GM21360 (cell line): ENCODE measurements at regions not wholly inside any gene's neighbourhood (a gene's known extent, or its start where the extent isn't known, plus 50 kb on each side); places are given as distances from the start of the nearest gene placed in this dataset.

Experiments
- ATAC-seq: cut with Tn5 transposase; IDR thresholded peaks from one replicate; pipeline ENCODE4 v1.9.1; 2021; ENCODE audit warnings: mild to moderate bottlenecking, moderate library complexity; ENCODE audit not compliant: unreplicated experiment

GRCh38 chr11:122285070-122285988 lies 169.3 kb upstream of the BLID start:
- ATAC-seq = no peak

GRCh38 chr11:122280870-122281269 lies 164.9 kb upstream of the BLID start:
- ATAC-seq = no peak

- no peak for ATAC-seq
These were observed 163.2 kb upstream of the BLID start for GRCh38 chr11:122279194-122279593.

- ATAC-seq = no peak
These were observed 161.5 kb upstream of the BLID start for GRCh38 chr11:122277493-122277892.

- ATAC-seq = no peak
These were observed 160.2 kb upstream of the BLID start for GRCh38 chr11:122276221-122276620.

- no peak for ATAC-seq
These were observed 159.5 kb upstream of the BLID start for GRCh38 chr11:122275508-122275907.

- no peak for ATAC-seq
These were observed 157.6 kb upstream of the BLID start for GRCh38 chr11:122273476-122274191.

GRCh38 chr11:122271745-122272144 lies 155.7 kb upstream of the BLID start:
- ATAC-seq = no peak

- no peak for ATAC-seq
These were observed 155.1 kb upstream of the BLID start for GRCh38 chr11:122271137-122271536.

- ATAC-seq = no peak
These were observed 154.5 kb upstream of the BLID start for GRCh38 chr11:122270535-122270934.

- no peak for ATAC-seq
These were observed 153.8 kb upstream of the BLID start for GRCh38 chr11:122269824-122270223.

- ATAC-seq = no peak
These were observed 152.7 kb upstream of the BLID start for GRCh38 chr11:122268601-122269130.

- no peak for ATAC-seq
These were observed 151.6 kb upstream of the BLID start for GRCh38 chr11:122267602-122268001.

GRCh38 chr11:122265981-122266380 lies 150.0 kb upstream of the BLID start:
- ATAC-seq = no peak

GRCh38 chr11:122264121-122264520 lies 148.1 kb upstream of the BLID start:
- ATAC-seq = no peak

GRCh38 chr11:122261546-122261945 lies 145.5 kb upstream of the BLID start:
- ATAC-seq = no peak

- ATAC-seq = no peak
These were observed 143.3 kb upstream of the BLID start for GRCh38 chr11:122259195-122259821.

GRCh38 chr11:122258446-122259194 lies 142.6 kb upstream of the BLID start:
- ATAC-seq = no peak

GRCh38 chr11:122253589-122254231 lies 137.7 kb upstream of the BLID start:
- no peak for ATAC-seq

GRCh38 chr11:122248939-122249338 lies 132.9 kb upstream of the BLID start:
- no peak for ATAC-seq
